Mucosa of rectum (tissue), 2 donors: ENCODE measurements at regions not wholly inside any gene's neighbourhood (a gene's known extent, or its start where the extent isn't known, plus 50 kb on each side); places are given as distances from the start of the nearest gene placed in this dataset.

ENCODE experiments used
- H3K27ac ChIP-seq, 2 donors: one replicate each; pipeline ENCODE4 v1.7.0; 2013; ENCODE audit warnings: inconsistent platforms in 2 of 2, low read depth in 2 of 2, low read length in 2 of 2
- H3K27me3 ChIP-seq, 2 donors: one replicate each; pipeline ENCODE4 v1.7.0; 2013; ENCODE audit warnings: low read length in 2 of 2; ENCODE audit not compliant: control insufficient read depth in 2 of 2, insufficient read depth in 2 of 2
- H3K36me3 ChIP-seq, 2 donors: one replicate each; pipeline ENCODE4 v1.7.0; 2013; ENCODE audit warnings: low read length in 2 of 2; ENCODE audit not compliant: control insufficient read depth in 2 of 2, insufficient read depth in 2 of 2
- H3K4me1 ChIP-seq, 2 donors: one replicate each; pipeline ENCODE4 v1.7.0; 2013; ENCODE audit warnings: low read length in 2 of 2, mild to moderate bottlenecking in 1 of 2; ENCODE audit not compliant: control insufficient read depth in 2 of 2, insufficient read depth in 2 of 2
- H3K4me3 ChIP-seq, 2 donors: one replicate each; pipeline ENCODE4 v1.7.0; 2013; ENCODE audit warnings: low read length in 2 of 2
- H3K9ac ChIP-seq, 2 donors: one replicate each; pipeline ENCODE4 v1.7.0; 2013; ENCODE audit warnings: low read length in 2 of 2, low read depth in 1 of 2, mild to moderate bottlenecking in 1 of 2
- H3K9me3 ChIP-seq, 2 donors: one replicate each; pipeline ENCODE4 v1.7.0; 2013; ENCODE audit warnings: low read length in 2 of 2; ENCODE audit not compliant: control insufficient read depth in 2 of 2
- donor health status: healthy.
- donor health status: Normal muscosa, but diverticular disease.

DNA sequence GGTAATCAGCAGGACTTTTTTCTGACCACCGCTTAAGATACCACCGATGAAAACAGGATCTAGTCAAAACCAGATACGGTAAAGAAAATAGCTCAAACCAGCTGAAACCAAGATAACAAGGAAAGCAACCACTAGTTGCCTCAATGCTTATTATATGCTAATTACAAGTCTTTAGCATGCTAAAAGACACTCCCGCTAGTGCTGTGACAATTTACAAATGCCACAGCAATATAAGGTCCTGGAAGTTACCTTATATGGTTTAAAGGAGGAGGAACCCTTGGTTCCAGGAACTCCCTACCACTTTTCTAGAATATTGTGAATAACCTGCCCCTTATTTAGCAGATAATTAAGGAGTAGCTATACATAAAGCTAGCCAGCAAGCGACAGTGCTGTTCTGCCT lies 976.4 kb upstream of the SEL1L start:
- no peak overlapping the region for H3K4me3 ChIP-seq
- no peaks in the 10 kb centered on the region for H3K4me1 ChIP-seq
- no peaks in the 10 kb centered on the region for H3K27me3 ChIP-seq
- H3K9me3 ChIP-seq, result no peaks in the 10 kb centered on the region
- no peak overlapping the region for H3K27ac ChIP-seq
- H3K36me3 ChIP-seq, result no peaks in the 10 kb centered on the region
- no peak overlapping the region for H3K9ac ChIP-seq

DNA sequence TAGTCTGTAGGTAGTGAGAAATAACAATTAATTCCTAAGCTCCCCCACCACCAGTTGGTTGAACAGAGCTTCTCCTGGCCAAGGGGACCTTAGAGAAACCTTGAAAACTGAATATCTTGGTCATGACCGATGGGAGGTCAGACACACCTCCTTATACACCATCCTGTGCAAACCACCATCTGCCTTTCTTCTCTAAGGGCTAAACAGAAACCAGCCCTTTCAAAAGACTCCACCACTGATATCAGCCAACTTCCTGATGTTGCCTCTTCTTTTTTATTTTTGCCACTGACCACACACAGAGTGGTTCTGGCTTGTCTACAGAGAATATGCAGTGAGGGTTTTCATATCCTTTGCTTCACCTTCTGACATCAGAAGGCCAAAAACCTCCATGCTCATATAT lies 977.7 kb upstream of the SEL1L start:
- Histone ChIP-seq H3K9ac (no peak overlapping the region), H3K27ac (no peak overlapping the region), H3K4me3 (no peak overlapping the region), H3K36me3 (no peaks in the 10 kb centered on the region), H3K4me1 (no peaks in the 10 kb centered on the region), H3K9me3 (no peaks in the 10 kb centered on the region), H3K27me3 (no peaks in the 10 kb centered on the region)

DNA sequence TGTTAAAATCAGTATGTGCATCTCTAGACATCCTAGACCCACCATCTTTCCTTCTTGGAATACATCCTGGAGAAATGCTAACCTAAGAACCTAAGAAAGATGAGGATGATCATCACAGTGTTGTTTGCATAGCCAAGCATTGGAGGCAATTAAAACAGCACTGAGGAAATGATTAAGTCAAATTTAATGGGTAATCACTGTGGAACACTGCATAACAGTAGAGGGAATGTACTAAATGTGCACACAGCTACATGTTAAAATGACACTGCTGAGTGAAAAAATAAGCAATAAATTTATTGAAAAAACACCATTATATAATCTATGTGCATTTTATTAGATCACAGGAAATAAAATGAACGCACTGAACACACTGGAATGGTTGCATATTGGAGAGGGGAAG lies 987.1 kb upstream of the SEL1L start:
- Histone ChIP-seq H3K9ac (no peak overlapping the region), H3K4me1 (no peaks in the 10 kb centered on the region), H3K36me3 (no peaks in the 10 kb centered on the region), H3K27ac (no peak overlapping the region), H3K9me3 (peaks cover 0 to 4% of the 10 kb centered on the region in 2 donors), H3K27me3 (no peaks in the 10 kb centered on the region), H3K4me3 (no peak overlapping the region)

DNA sequence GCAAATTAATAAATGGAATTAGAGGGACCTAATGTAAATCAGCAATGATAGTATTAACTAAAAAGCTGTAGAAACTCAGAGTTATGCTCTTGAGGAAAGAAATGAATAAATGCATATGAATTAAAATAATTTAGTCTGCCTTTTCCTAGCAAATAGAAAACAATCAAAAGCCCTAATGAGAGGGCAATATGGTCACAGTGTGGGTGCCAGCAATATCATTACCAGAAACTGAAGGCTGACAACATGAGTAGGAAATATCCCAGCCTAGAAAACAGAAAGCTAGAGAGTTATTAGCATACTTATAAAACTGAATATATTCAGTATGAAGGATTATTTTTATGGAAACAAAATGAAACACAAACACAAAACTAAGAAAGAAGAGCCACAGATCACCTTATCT lies 987.5 kb upstream of the SEL1L start:
- Histone ChIP-seq H3K4me3 (no peak overlapping the region), H3K9ac (no peak overlapping the region), H3K27me3 (no peaks in the 10 kb centered on the region), H3K9me3 (peaks cover 0 to 4% of the 10 kb centered on the region in 2 donors), H3K27ac (no peak overlapping the region), H3K36me3 (no peaks in the 10 kb centered on the region), H3K4me1 (no peaks in the 10 kb centered on the region)

DNA sequence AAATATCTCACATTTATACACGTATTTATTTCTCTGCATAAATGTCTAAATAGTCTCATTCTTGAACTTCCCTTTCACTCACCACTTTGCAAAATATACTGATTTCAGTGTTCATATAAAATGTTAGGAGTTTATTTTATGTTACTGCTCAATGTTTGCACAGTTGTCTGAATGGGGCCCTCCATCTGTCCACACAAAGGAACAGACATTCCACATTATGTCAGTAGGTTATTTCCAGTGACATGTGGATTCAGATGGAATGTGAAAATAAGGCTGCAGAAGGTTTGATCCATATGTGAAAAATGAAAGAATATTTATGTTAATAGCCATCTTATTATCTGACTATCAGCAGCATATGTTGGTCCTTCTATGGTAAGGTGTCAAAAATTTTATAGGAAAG lies 994.4 kb upstream of the SEL1L start:
- no peaks in the 10 kb centered on the region for H3K4me1 ChIP-seq
- no peaks in the 10 kb centered on the region for H3K36me3 ChIP-seq
- H3K27ac ChIP-seq, result no peak overlapping the region
- H3K9ac ChIP-seq, result no peak overlapping the region
- H3K9me3 ChIP-seq, result peaks cover 3 to 4% of the 10 kb centered on the region in 2 donors
- H3K27me3 ChIP-seq, result no peaks in the 10 kb centered on the region
- no peak overlapping the region for H3K4me3 ChIP-seq

DNA sequence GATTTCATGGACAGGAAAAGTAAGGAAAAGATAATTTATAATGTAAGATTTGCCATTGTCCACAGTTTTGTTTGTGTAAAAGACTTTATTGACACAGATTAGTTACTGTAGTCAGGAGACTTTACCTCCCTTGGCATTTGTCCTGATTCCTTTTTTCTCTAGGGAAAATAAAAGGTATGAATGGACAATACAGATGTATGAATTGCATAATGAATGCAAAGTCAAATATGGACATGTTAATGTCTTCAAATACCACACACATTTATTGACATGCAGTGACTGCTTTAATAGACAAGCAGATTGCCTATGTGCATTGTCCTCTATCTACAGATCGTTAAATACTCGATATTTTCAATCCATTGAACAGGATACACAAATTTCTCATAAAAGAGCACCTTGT lies 999.7 kb upstream of the SEL1L start:
- no peak overlapping the region for H3K27ac ChIP-seq
- peaks cover 0 to 2% of the 10 kb centered on the region in 2 donors for H3K9me3 ChIP-seq
- H3K9ac ChIP-seq, result no peak overlapping the region
- H3K36me3 ChIP-seq, result no peaks in the 10 kb centered on the region
- H3K27me3 ChIP-seq, result no peaks in the 10 kb centered on the region
- no peaks in the 10 kb centered on the region for H3K4me1 ChIP-seq
- no peak overlapping the region for H3K4me3 ChIP-seq

DNA sequence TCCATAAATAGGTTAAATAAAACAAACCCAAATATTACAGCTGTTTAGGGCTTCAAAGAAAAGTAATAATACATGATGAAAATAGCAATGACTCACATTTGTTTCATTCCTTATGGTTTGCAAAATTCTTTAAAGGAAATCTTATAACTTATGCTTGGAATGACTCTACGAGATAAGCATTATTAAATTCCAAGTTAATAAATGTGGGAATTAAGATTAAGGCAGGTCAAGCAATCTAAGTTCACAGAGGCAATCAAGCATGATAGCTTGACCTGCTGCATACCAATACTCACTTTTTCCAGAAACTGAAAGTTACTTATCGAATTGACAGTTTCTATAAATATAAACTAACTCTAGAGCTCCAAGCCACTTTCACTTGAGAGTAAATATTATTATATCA lies 1002.9 kb upstream of the SEL1L start:
- peaks cover 0 to 2% of the 10 kb centered on the region in 2 donors for H3K9me3 ChIP-seq
- H3K27me3 ChIP-seq, result no peaks in the 10 kb centered on the region
- no peak overlapping the region for H3K4me3 ChIP-seq
- no peaks in the 10 kb centered on the region for H3K36me3 ChIP-seq
- H3K27ac ChIP-seq, result no peak overlapping the region
- no peak overlapping the region for H3K9ac ChIP-seq
- H3K4me1 ChIP-seq, result no peaks in the 10 kb centered on the region

DNA sequence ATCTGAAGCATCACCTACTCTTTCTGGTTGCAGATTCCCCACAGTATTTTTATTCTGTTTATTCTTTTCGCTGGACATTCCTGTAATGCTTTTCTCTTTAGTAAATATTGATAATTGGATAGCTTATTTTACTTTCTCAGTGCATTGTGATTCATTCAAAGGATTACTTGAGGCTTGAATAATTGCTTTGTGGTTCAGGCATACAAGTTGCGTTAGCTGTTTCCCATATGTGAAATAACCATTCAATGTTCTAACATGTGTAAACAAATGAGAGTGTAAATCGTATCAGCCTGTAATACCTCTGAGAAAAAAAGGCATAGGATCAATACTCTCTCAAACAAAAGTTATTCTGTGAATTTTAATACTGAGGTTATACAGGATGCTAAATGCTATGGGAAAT lies 1004.2 kb upstream of the SEL1L start:
- Histone ChIP-seq H3K9ac (no peak overlapping the region), H3K4me3 (no peak overlapping the region), H3K9me3 (peaks cover 0 to 2% of the 10 kb centered on the region in 2 donors), H3K36me3 (no peaks in the 10 kb centered on the region), H3K4me1 (no peaks in the 10 kb centered on the region), H3K27me3 (no peaks in the 10 kb centered on the region), H3K27ac (no peak overlapping the region)

DNA sequence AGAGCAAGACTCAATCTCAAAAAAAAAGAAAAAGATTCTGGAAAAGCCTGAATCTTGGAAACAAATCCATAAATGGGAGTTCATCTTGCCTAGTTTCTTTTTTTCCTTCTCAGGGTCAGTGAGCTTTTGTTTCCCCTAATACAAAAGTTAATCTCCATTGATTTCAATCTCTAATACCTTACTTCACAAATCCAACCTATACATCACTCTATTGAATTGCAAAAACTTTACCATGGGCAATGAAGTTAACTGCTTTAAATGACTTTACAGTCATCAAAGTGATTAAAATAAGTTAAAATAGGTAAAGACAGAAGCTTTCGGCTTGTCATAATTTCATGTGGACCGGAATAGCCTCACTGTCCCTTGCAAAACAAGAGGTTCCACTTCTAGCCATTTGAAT lies 1012.7 kb upstream of the SEL1L start:
- no peaks in the 10 kb centered on the region for H3K36me3 ChIP-seq
- no peak overlapping the region for H3K27ac ChIP-seq

DNA sequence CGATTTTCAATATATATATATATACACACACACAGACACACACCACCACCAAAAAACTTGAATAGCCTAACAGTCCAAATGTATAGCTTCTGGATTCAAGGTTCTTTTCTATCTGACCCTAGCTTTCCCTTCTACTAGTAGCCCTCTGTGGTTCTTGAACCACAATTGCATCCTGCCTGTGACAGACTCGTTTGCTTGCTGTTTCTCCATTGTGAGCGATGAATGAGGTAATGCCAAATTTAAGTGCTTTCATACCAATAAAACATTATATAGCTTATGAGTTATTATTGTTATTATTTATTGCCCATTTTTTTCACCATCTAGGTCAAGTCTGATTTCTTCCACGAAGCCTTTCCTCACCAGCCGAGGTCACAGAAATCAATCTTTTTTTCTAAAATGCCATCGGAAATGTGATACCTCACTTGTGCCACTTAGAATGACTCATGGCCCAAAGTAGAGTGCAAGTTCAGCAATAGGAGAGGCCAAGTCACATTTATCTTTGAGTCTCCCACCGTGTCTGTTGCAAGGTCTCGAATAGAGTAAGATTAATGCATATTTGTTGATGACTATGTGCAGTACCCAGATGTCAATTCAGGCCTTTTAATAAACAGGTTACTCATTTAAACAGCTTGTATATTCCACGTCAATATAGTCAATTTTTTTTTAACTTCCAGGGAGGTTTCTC lies 1015.8 kb upstream of the SEL1L start:
- Histone ChIP-seq H3K9me3 (no peaks in the 10 kb centered on the region), H3K27ac (no peak overlapping the region), H3K4me1 (no peaks in the 10 kb centered on the region), H3K4me3 (no peak overlapping the region), H3K9ac (no peak overlapping the region), H3K36me3 (no peaks in the 10 kb centered on the region), H3K27me3 (no peaks in the 10 kb centered on the region)

More for the DNA sequence above, 1012.7 kb upstream of the SEL1L start:
- H3K27me3 ChIP-seq, result no peaks in the 10 kb centered on the region
- H3K9ac ChIP-seq, result no peak overlapping the region
- no peaks in the 10 kb centered on the region for H3K4me1 ChIP-seq
- H3K9me3 ChIP-seq, result no peaks in the 10 kb centered on the region
- no peak overlapping the region for H3K4me3 ChIP-seq

DNA sequence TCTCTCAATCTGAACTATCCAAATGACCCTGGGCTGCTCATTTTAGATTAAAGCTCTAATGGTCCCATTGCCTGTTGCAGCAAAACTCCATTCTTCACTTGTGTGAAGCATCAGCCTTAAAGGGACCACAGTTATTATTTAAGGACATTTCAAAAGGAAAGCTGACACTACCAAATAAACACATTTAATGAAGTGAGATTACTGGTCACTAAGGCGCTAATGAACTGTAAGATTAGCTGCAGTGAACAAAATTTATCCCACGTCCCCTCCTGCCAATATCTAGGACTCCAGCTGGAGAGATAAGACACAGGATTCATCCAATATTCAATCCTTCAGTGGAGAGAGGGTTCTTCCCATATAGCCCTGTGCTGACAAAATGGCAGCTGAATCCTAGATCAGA lies 1029.2 kb upstream of the SEL1L start:
- Histone ChIP-seq H3K4me1 (no peaks in the 10 kb centered on the region), H3K27ac (no peak overlapping the region), H3K9ac (no peak overlapping the region), H3K9me3 (no peaks in the 10 kb centered on the region), H3K27me3 (no peaks in the 10 kb centered on the region), H3K36me3 (no peaks in the 10 kb centered on the region), H3K4me3 (no peak overlapping the region)
